Endothelial cell of umbilical vein (primary cell): ENCODE measurements at regions not wholly inside any gene's neighbourhood (a gene's known extent, or its start where the extent isn't known, plus 50 kb on each side); places are given as distances from the start of the nearest gene placed in this dataset.

ENCODE experiments used
- BruUV-seq: library from RNA; stranded (reverse); fragments of 400-500 nt; replicated peaks from 2 replicates; lab custom pipeline; 2021; lab: Mats Ljungman, UMichigan
- CTCF ChIA-PET: fragments of 300-600, 350-600 bp; sonication (Branson Sonifier 250); formaldehyde crosslinking; loops from one replicate; lab custom pipeline; 2021; ENCODE audit warnings: antibody characterized with exemption, inconsistent platforms; lab: Charles Lee
- POLR2A ChIA-PET: fragments of 300-600, 350-600 bp; sonication (Branson Sonifier 250); formaldehyde crosslinking; loops from one replicate; lab custom pipeline; 2021; ENCODE audit warnings: antibody characterized with exemption, inconsistent platforms; lab: Charles Lee
- DNase-seq: peaks from one replicate; pipeline ENCODE4 v3.0.0-alpha.2; 2011; ENCODE audit warnings: low read depth, low spot score
- FAIRE-seq: peaks from 2 replicates; lab custom pipeline; 2011; peaks lifted over from hg19 to GRCh38; lab: Jason Lieb, UNC
- H2AFZ ChIP-seq: 2 replicates; pipeline ENCODE4 v1.6.0; 2012; ENCODE audit warnings: low read depth, low read length, control low read depth, inconsistent platforms
- H3K27ac ChIP-seq: 2 replicates; pipeline ENCODE4 v1.5.1; 2011; ENCODE audit warnings: low read depth, mild to moderate bottlenecking, control low read depth, low read length, moderate library complexity; ENCODE audit not compliant: insufficient read depth
- H3K27me3 ChIP-seq, 2 experiments: 2 replicates each; pipeline versions ENCODE4 v1.6.0 to v1.6.1; 2011; ENCODE audit warnings: low read length in 2 of 2, mixed read lengths in 1 of 2; ENCODE audit not compliant: control insufficient read depth in 2 of 2, insufficient read depth in 2 of 2
- H3K36me3 ChIP-seq, 2 experiments: 2 replicates in 1 of 2; 3 replicates in 1 of 2; pipeline ENCODE4 v1.5.1; 2011; ENCODE audit warnings: low read length in 2 of 2, mild to moderate bottlenecking in 1 of 2, moderate library complexity in 1 of 2; ENCODE audit not compliant: control insufficient read depth in 2 of 2, insufficient read depth in 2 of 2; ENCODE audit errors: extremely low read depth in 1 of 2
- H3K4me1 ChIP-seq: 3 replicates; pipeline ENCODE4 v1.5.1; 2011; ENCODE audit warnings: mild to moderate bottlenecking, low read length; ENCODE audit not compliant: control insufficient read depth, insufficient read depth; ENCODE audit errors: extremely low read depth
- H3K4me2 ChIP-seq: 2 replicates; pipeline ENCODE4 v1.6.1; 2011; ENCODE audit warnings: low read length, control low read depth, mixed read lengths; ENCODE audit not compliant: insufficient read depth
- H3K4me3 ChIP-seq, 3 experiments: fragments of 200-600 bp in 1 of 3; sonication (generic), shearing (Covaris generic) in 1 of 3; replicated peaks in 1 of 3; 2 replicates each; pipeline ENCODE4 v1.5.1; 2011 to 2016; ENCODE audit warnings: control low read depth in 3 of 3, low read length in 3 of 3, mild to moderate bottlenecking in 2 of 3, inconsistent platforms in 1 of 3, low read depth in 1 of 3, moderate library complexity in 1 of 3; ENCODE audit not compliant: insufficient read depth in 1 of 3
- H3K79me2 ChIP-seq: 2 replicates; pipeline ENCODE4 v1.6.0; 2012; ENCODE audit warnings: low read length, inconsistent platforms; ENCODE audit not compliant: control insufficient read depth, insufficient read depth
- H3K9ac ChIP-seq: replicated peaks from 2 replicates; pipeline ENCODE3; 2011; ENCODE audit warnings: low read length, control low read depth; ENCODE audit not compliant: insufficient read depth; ENCODE audit errors: extremely low read depth
- H3K9me1 ChIP-seq: replicated peaks from 3 replicates; pipeline ENCODE4 v1.6.0; 2011; ENCODE audit warnings: mild to moderate bottlenecking, low read length; ENCODE audit not compliant: control insufficient read depth, insufficient read depth; ENCODE audit errors: extremely low read depth
- H3K9me3 ChIP-seq: replicated peaks from 2 replicates; pipeline ENCODE4 v1.5.1; 2012; ENCODE audit warnings: low read length, inconsistent platforms; ENCODE audit not compliant: control insufficient read depth, insufficient read depth
- H4K20me1 ChIP-seq: replicated peaks from 2 replicates; pipeline ENCODE3; 2011; ENCODE audit warnings: mild to moderate bottlenecking, low read length; ENCODE audit not compliant: control insufficient read depth, insufficient read depth; ENCODE audit errors: extremely low read depth
- CTCF ChIP-seq, 2 donors: IDR thresholded peaks; 1 replicate in 1 of 2; 2 replicates in 1 of 2; pipeline ENCODE4 v1.5.1; 2011; ENCODE audit warnings: low read length in 2 of 2, mild to moderate bottlenecking in 2 of 2, moderate library complexity in 2 of 2, control low read depth in 1 of 2, inconsistent platforms in 1 of 2, low read depth in 1 of 2; ENCODE audit not compliant: insufficient read depth in 1 of 2; ENCODE audit errors: extremely low read depth in 1 of 2
- EZH2 ChIP-seq: IDR thresholded peaks from 2 replicates; pipeline ENCODE4 v1.6.1; 2012; ENCODE audit warnings: borderline replicate concordance, low read depth, mild to moderate bottlenecking, moderate library complexity, low read length, inconsistent platforms; ENCODE audit not compliant: severe bottlenecking
- FOS ChIP-seq: IDR thresholded peaks from 2 replicates; pipeline ENCODE4 v1.6.1; 2011; ENCODE audit warnings: mild to moderate bottlenecking, low read length, moderate library complexity, borderline replicate concordance; ENCODE audit not compliant: insufficient read depth
- GATA2 ChIP-seq: IDR thresholded peaks from 2 replicates; pipeline ENCODE4 v1.7.0; 2011; ENCODE audit warnings: low read depth, mild to moderate bottlenecking, moderate library complexity, mixed read lengths, low read length; ENCODE audit not compliant: insufficient read length, insufficient read depth
- JUN ChIP-seq: IDR thresholded peaks from 2 replicates; pipeline ENCODE4 v1.6.1; 2011; ENCODE audit warnings: borderline replicate concordance, low read depth; ENCODE audit not compliant: insufficient read length, insufficient read depth
- MAX ChIP-seq: IDR thresholded peaks from 2 replicates; pipeline ENCODE4 v1.6.1; 2011; ENCODE audit not compliant: insufficient read depth, insufficient read length
- MYC ChIP-seq: IDR thresholded peaks from one replicate; pipeline ENCODE4 v1.6.1; 2011; ENCODE audit warnings: mild to moderate bottlenecking, low read depth, low read length
- POLR2A ChIP-seq: IDR thresholded peaks from 2 replicates; pipeline ENCODE4 v1.6.1; 2012; ENCODE audit warnings: low read depth, mild to moderate bottlenecking, control low read depth, low read length
- POLR2AphosphoS5 ChIP-seq: IDR thresholded peaks from 2 replicates; pipeline ENCODE4 v1.6.1; 2012; ENCODE audit warnings: low read depth, mild to moderate bottlenecking, control low read depth, low read length, moderate library complexity; ENCODE audit not compliant: insufficient read depth
- dilution Hi-C: fragments of 300-500 bp; cut with MboI; formaldehyde crosslinking; loops from one replicate; pipeline ENCODE4 v1.15.0; 2019; ENCODE audit warnings: low sequenced_read_pairs; ENCODE audit not compliant: extremely low pct_ligation_motif_present
- intact Hi-C: fragments of 100-400 bp; cut with micrococcal nuclease; formaldehyde crosslinking; loops from one replicate; pipeline ENCODE4 v1.10.0; 2022

- H3K27me3 ChIP-seq: no peaks in the 10 kb centered on the region
- no peak overlapping the region for H2AFZ ChIP-seq
- H3K9ac ChIP-seq: no peak overlapping the region
- H3K9me3 ChIP-seq: peaks cover 2% of the 10 kb centered on the region
- intact Hi-C loops (no loop called here), dilution Hi-C loops (no loop called here)
- DNase-seq: no peak
- TF ChIP-seq FOS (no peak), GATA2 (no peak), POLR2A (no peak), JUN (no peak), POLR2AphosphoS5 (no peak), CTCF (IDR thresholded peaks at IDR 0.05; ENCODE audit: extremely low read depth in 1 of 2, insufficient read depth in 1 of 2, low read depth in 1 of 2, low read length in 2 of 2) (no peak), MYC (no peak), MAX (no peak), EZH2 (no peak)
- BruUV-seq: no TSS peak
- no peaks in the 10 kb centered on the region for H3K4me1 ChIP-seq
- H3K36me3 ChIP-seq: no peaks in the 10 kb centered on the region
- CTCF ChIA-PET: no interaction called here
- no peaks in the 10 kb centered on the region for H3K79me2 ChIP-seq
- POLR2A ChIA-PET: no interaction called here
- H3K4me2 ChIP-seq: no peak overlapping the region
- H4K20me1 ChIP-seq: no peaks in the 10 kb centered on the region
- FAIRE-seq: no peak
- no peak overlapping the region for H3K27ac ChIP-seq
- H3K9me1 ChIP-seq: no peaks in the 10 kb centered on the region
- no peak overlapping the region for H3K4me3 ChIP-seq
Measured at GRCh38 chr5:7272408-7272965, 123.5 kb upstream of the ADCY2 start.
